ENCODE measurements at regions not wholly inside any gene's neighbourhood (a gene's known extent, or its start where the extent isn't known, plus 50 kb on each side); places are given as distances from the start of the nearest gene placed in this dataset.

- Histone ChIP-seq H3K27me3 (ENCODE audit: insufficient read depth, poor library complexity, severe bottlenecking) (no peaks in the 10 kb centered on the region), H3K27ac (replicated peaks) (no peak overlapping the region), H3K4me3 (replicated peaks; ENCODE audit: insufficient read depth, low read length) (no peak overlapping the region)
- DNase-seq (ENCODE audit: low read depth in 1 of 2, low spot score in 1 of 2) = no peak
- TF ChIP-seq GABPA (IDR thresholded peaks at IDR 0.05; ENCODE audit: low read depth) = no peak
- no peak for TF ChIP-seq REST (IDR thresholded peaks at IDR 0.05; ENCODE audit: insufficient replicate concordance, low read depth)
- no peak for TF ChIP-seq POLR2AphosphoS5 (IDR thresholded peaks at IDR 0.05; ENCODE audit: low read depth)
- TF ChIP-seq SPI1 (IDR thresholded peaks at IDR 0.05; ENCODE audit: borderline replicate concordance, low read depth) = no peak
- no peak for TF ChIP-seq CTCF (IDR thresholded peaks at IDR 0.05; ENCODE audit: insufficient read depth, low read length)
Observed at GRCh38 chr9:85404911-85405565, 336.7 kb downstream of the AGTPBP1 start.

- no peaks in the 10 kb centered on the region for H3K27me3 ChIP-seq (ENCODE audit: insufficient read depth, poor library complexity, severe bottlenecking)
- no peak for DNase-seq (ENCODE audit: low read depth in 1 of 2, low spot score in 1 of 2)
- no peak for TF ChIP-seq SPI1 (IDR thresholded peaks at IDR 0.05; ENCODE audit: borderline replicate concordance, low read depth)
- TF ChIP-seq POLR2AphosphoS5 (IDR thresholded peaks at IDR 0.05; ENCODE audit: low read depth) = no peak
- no peak for TF ChIP-seq CTCF (IDR thresholded peaks at IDR 0.05; ENCODE audit: insufficient read depth, low read length)
- no peak for TF ChIP-seq GABPA (IDR thresholded peaks at IDR 0.05; ENCODE audit: low read depth)
- TF ChIP-seq REST (IDR thresholded peaks at IDR 0.05; ENCODE audit: insufficient replicate concordance, low read depth) = no peak
- H3K4me3 ChIP-seq (replicated peaks; ENCODE audit: insufficient read depth, low read length) = no peak overlapping the region
- no peak overlapping the region for H3K27ac ChIP-seq (replicated peaks)
Observed at GRCh38 chr9:85402551-85402950, 339.2 kb downstream of the AGTPBP1 start.

GRCh38 chr9:85401998-85402397 is 339.8 kb downstream of the AGTPBP1 start:
- Histone ChIP-seq H3K27ac (replicated peaks) (no peak overlapping the region), H3K27me3 (ENCODE audit: insufficient read depth, poor library complexity, severe bottlenecking) (no peaks in the 10 kb centered on the region), H3K4me3 (replicated peaks; ENCODE audit: insufficient read depth, low read length) (no peak overlapping the region)
- DNase-seq (ENCODE audit: low read depth in 1 of 2, low spot score in 1 of 2) = no peak
- TF ChIP-seq REST (IDR thresholded peaks at IDR 0.05; ENCODE audit: insufficient replicate concordance, low read depth) (no peak), SPI1 (IDR thresholded peaks at IDR 0.05; ENCODE audit: borderline replicate concordance, low read depth) (no peak), GABPA (IDR thresholded peaks at IDR 0.05; ENCODE audit: low read depth) (no peak), CTCF (IDR thresholded peaks at IDR 0.05; ENCODE audit: insufficient read depth, low read length) (no peak), POLR2AphosphoS5 (IDR thresholded peaks at IDR 0.05; ENCODE audit: low read depth) (no peak)

All from HL-60 (cell line).